ENCODE measurements at regions not wholly inside any gene's neighbourhood (a gene's known extent, or its start where the extent isn't known, plus 50 kb on each side); places are given as distances from the start of the nearest gene placed in this dataset.

DNA sequence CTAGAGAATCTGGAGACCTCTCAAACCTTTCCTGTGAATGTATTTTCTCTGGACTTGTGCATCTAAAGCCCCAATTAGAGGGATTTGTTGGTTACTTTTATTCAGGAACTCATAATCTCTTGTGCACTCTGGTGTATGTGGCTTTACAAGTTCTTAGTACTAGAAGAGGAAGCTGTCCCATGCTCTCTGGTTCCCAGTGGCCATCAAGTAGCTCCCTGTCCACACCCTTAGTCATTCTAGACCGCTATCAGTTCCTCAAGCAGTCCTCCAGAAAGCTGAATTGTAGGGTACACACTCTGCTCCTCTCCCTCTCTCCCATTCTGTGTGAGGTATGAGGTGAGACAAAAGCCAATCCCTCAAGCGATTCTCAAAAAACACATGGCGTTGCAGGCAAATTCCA is 470.3 kb downstream of the PTPRC start:
- DNase-seq (ENCODE audit: low spot score): no peak

DNA sequence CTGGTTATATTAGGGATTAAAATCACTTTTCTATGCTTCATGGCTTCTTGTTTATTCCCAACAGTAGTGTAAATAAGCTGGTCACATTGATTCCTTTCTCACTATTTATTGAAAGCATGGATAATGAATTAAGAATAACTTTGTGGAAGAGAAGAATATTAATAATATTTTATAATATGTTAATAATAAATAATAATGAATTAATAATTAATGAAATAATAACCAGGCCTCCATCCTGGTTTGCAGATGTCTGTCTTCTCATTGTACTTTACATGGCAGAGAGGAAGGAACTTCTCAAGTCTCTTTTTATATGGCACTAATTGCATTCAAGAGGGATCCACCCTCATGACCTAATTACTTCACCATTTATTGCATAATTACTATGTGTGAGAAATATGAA is 473.5 kb downstream of the PTPRC start:
- no peak for DNase-seq (ENCODE audit: low spot score)

DNA sequence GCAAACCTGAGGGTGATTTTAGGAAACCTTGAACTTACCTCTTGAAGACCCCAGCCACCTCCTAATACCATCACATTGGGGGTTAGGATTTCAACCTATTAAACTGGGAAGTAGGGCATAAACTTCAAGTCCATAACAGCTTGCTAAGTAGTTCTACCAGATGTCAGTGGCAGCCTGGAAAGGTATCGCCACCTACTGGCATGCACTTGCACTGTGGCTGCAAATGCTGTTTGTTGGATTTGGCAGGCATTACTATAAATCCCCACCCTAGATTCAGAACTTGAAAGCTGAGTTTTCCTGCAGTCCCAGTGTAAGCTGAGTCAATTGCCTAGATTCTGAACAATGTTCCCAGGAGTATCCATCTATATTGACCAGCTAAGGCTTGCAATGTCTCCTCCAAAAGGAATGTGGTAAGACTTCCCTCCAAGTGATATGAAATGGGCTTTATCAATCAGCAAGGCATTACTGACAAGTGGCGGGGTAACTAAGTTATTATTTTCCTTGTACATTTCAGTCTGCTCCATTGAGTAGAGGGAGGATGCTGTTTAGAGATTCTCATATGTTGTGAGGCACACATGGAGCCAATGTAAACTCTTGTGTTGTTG is 474.5 kb downstream of the PTPRC start:
- DNase-seq (ENCODE audit: low spot score): peak; percentile 33

DNA sequence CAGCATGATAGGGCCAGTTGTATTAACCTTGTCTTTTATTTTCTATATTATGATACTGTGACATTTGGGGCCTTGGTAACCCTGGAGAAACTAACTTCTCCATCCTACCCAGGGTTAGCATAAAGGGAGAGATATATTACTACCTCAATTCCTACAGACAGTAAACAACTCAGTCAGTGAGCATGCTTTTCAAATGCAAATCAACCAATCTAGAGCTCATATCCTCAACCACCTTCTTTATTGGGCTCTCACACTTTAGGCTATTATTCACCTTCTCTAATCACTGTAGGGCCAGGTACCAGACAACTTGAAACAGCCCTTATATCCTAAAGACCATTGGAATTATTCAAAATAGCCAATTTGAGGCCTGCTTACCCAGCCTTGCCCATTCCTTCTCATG is 477.6 kb downstream of the PTPRC start:
- no peak for DNase-seq (ENCODE audit: low spot score)

DNA sequence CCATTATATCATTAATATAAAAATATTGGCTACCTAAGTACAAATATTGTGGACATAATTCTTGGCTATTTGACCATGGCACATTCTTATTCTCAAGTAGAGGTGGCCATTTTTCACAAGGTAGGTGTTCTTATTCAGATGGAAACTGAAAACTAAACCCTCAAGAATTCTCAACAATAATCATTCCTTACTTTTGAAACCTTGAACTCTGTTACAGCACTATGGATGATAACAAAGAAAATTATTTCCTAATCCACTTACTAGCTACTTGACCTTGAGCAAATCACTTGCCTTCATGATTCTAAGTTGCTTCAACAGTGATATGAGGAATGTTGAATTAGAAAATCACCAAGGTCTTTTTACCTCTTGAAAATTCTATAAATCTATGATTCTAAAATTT is 482.2 kb downstream of the PTPRC start:
- no peak for DNase-seq (ENCODE audit: low spot score)

DNA sequence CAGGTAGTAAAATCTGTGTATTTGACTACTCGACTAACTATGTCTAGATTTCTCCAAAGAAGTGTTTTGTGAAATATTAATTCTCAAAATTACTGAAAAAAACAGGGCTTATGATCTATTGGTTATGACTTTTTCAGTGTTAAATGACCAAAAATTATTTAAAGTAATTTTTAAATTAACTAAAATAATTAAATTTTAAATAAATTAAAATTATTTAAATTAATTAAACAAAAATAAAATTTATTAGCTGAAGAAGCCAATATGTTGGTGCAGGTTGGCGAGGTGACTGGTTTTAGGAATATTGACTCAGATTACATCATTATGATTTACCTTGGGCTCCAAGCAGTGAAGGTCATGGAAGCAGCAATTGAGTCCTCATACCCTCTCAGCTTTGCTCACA is 483.2 kb downstream of the PTPRC start:
- DNase-seq (ENCODE audit: low spot score): no peak

DNA sequence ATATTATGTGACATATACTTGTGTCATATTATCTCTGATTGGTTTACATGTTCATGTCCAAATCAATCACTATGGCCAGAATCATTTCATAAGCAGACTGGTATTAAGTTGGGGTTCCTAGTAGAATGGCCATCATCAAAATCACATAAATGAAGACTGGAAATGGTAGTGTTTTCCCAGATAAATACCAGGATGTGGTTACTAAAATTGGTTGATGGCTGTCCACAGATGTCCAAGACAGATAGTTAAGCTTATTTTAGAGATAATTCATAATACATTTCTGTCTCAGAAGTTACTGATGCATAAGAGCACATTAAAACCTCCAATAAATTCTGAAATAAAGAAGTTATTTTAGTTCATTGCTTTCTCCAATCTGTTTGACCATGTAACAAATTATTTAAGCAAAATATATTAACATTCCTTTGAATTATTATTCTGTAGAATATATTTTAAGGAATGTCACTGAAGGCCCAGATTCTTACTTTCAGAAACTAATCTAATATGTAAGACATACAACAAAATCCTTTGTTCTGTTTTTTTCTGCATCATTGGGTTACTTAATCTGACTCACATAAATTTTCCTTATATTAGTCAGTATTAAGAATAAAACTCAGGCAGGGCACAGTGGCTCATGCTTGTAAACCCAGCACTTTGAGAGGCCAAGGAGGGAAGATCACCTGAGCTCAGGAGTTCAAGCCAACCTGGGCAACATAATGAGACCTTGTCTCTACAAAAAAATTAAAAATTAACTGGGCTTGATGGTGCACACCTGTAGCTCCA is 483.9 kb downstream of the PTPRC start:
- DNase-seq (ENCODE audit: low spot score): no peak

DNA sequence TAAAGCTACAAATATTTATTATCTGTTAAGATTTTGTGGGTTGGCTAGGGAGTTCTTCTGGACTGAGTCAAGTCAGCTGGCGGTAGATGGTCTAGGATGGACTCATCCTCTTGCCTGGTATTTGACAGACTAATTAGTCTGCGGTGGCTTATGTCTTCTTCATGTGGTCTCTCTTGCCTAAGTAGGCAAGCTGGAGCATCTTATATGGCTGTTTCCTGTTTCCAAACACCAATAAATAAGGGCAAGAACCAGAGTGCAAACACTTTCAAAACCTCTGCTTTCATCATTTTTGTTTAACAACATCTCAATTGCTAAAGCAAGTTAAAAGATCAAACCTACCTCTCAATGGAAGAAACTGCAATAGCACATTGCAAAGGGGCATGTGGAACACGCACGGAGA is 484.8 kb downstream of the PTPRC start:
- DNase-seq (ENCODE audit: low spot score): peak; percentile 68

DNA sequence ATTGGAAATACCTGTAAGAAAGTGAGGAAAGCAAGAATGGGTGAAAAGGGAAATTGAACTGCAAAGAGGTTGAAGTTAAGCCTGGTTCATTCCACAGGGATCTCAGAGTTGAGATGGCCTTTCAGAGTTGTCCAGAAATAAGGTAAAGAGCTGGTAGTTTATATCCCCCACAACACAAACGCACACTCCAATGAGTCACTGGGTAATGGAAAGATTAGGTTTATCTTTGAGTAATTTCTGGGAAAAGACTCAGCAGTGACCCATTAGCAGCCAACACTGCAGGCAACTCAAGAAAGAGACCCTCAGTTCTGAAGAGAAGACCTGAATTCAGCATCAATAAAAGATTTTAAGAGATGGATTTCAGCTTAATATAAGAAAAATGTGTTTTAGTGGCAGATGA is 485.5 kb downstream of the PTPRC start:
- no peak for DNase-seq (ENCODE audit: low spot score)

DNA sequence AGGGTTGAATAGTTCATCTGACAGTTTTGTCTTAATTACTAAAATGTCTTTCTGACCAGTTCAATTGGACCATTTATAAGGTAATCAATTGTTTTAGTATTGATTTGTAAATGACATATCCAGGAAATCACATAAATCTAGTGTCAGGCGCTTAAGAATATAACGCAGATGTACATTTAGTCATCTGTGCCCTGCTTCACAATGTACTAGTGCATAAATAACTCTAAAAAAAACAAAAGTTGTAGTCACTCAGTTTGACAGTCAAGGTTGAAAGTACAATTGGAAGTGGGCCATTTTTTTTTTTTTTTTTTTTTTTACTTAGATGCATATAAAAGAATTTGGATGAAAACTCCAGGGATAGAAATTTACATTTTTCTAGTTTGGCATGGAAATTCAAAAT is 490.4 kb downstream of the PTPRC start:
- no peak for DNase-seq (ENCODE audit: low spot score)

DNA sequence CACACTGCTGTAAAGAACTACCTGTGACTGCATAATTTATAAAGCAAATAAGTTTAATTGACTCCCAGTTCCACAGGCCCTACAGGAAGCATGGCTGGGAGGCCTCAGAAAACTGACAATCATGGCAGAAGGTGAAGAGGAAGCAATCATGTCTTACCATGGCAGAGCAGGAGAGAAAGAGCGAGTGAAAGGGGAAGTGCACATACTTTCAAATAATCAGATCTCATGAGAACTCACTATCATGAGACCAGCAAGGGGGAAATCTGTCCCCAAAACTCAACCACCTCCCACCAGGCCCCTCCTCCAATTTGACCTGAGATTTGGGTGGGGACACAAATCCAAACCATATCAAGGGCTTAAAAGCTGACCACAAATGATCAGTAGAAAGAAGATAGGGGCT is 493.2 kb downstream of the PTPRC start:
- DNase-seq (ENCODE audit: low spot score): no peak

DNA sequence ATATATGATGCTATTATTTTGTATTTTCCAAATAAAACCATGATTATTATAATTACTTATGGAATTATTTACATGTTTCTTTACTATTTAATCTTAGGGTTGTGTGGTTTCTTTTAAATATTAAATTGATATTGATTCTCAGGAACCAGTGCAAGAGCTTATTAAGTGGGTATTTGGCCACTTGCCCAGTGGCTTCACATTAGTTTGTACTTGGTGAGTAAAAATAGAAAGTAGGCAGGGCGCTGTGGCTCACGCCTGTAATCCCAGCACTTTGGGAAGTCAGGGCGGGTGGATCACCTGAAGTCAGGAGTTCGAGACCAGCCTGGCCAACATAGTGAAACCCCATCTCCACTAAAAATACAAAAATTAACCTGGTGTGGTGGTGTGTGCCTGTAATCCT is 497.1 kb downstream of the PTPRC start:
- no peak for DNase-seq (ENCODE audit: low spot score)

DNA sequence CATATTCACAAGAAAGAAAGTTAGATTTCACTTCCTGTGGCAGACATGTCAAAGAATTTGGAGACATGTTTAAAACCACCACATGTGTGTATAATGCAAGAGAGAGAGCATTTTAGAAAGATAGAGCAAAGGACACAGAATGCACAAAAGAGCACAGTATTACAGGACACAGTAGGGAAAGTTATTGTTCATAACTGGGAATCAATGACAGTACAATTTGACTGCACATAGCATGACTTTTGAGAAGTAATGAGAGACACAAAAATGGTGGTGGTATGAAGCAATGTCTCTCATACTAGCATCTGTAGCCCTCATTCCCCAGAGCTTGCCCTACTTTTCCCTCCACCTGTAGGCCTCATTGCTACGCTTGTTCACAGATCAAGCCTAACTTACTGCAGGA is 499.2 kb downstream of the PTPRC start:
- no peak for DNase-seq (ENCODE audit: low spot score)

DNA sequence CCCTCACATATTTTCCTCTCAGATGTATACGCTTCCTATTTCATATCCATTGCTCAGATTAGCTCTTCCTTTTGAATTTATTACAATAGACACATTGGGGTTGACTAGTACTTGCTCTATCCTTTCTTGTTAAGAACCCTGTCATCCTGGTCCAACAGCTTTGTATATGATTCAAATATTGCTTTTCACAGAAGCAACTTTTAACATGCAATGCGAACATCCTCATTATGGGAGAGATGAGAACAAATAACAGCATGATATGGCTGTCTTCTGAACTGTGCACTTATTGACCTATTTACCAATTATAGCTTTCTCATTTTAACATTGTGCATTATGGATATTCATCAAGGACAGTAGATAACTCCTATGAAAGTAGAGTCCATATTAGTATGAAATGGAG is 510.8 kb downstream of the PTPRC start:
- no peak for DNase-seq (ENCODE audit: low spot score)

DNA sequence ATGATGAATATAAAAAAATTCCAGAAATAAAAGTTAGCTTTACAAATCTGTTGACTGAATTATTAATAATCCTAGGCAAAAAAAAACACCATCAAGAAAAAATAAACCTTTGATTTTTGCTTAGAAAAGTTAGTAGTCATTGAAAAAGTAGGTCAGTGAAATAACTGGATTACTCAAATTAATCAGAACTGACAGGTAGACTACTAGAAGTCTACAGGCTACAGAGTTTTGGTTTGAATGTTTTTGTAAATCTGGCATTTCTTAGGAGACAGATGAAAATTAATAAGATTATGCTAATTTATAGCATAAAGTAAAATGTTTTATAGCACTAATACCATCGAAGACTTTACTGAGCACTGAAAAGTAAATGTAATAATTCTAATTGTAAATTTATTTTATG is 511.9 kb downstream of the PTPRC start:
- DNase-seq (ENCODE audit: low spot score): no peak

DNA sequence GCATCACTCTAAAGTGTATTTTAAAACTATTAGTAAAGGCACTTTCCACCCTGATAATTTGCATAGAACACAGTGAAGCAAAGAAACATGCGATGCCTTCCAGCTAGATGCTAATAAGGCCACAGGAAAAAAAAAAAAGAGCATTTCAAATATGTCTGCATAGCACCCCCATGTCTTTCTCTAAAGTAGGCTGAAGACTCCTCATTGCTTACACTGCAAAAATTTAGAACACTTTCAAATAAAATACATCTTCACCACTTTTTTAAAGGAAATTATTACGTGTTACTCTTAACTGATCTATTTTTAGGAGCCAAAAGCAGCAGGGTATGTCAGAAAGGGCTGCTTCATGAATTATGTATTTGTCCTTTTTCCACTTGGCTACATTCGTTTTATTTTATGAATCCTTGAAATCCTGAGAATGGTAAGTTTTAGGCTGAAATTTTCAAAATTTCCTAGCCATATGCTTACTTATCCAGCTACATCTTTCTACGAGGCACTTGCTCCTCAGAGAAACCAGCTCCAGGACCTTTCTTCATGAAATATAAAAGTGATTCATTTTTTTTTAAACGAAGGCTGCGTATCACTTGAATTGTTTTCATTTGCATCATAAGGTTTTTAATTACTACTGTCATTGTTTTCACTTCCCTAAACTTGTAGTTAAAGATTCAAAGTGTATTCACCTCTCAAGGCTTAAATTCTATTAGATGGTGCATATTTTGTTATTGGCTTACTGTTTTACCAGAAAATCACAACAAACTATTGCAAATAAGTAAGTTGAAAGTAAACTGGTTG is 513.0 kb downstream of the PTPRC start:
- no peak for DNase-seq (ENCODE audit: low spot score)

DNA sequence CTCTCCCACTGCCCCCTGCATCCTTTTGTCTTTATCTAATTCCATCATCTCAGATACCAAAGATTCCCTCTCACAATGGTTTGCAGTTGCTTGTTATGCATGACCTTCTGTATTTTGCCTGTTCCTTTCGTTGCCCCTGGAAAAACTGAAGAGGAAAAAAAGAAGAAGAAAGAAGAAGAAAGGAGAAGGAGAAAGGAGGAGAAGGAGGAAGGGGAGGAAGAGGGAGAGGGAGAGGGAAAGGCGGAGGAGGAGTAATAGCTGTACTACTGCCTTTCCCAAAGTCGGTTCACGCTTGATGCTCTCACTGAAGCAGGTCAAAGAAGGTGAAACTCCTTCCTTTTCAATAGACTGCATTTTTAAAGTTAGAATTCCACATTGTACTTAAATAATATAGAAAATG is 513.8 kb downstream of the PTPRC start:
- no peak for DNase-seq (ENCODE audit: low spot score)

DNA sequence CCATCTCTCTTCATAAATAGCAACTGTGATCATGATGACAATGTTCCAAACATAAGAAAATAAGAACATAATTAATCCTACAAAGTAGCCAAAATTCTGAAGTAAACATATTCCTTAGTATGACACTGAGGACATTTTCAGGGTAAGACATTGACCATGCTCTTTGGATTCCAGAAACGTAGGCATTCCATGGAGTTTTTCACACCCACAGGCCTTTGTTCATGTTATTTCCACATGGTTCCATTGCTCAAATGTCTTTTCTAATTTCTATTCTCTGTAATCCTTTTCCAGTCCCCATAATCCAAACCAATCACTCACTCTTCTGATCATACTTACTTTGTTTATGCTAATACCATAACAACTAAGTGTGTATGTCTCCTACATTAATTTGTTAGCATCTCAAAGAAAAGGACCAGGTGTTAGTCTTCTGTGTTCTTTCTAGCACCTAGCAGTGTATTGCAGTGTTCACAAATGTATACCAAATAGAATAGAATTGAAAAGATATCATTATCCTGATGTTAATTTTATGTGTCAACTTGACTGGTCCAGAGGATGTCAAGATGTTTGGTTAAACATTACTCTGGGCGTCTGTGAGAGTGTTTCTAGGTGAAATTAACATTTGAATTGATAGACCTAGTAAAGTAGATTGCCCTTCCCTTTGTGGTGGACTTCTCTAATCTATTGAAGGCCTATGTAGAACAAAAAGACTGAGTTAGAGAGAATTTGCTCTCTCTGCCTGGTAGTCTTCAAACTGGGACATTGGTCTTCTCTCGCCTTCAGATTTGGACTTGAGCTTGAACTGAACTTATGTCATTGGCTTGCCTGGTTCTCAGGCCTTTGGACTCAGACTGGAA is 516.6 kb downstream of the PTPRC start:
- DNase-seq (ENCODE audit: low spot score): no peak

DNA sequence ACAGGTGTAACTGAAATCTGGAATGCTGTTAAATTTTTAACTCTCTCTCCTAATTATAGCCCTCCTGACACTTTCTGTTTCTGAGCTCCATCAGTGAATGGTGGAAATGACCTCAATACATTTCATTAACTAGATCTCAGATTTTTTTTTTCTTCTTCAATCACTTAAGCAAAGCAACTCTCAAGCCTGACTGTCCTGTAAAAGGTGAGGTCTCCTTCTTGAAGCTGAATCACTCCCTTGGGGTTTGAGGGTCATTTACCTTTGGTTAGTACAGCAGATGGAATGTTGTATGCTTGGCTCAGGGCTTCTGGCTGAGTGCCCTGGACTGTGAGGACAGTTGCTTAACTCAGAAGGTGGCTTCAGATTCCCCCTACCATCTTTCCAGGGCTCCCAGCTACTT is 518.7 kb downstream of the PTPRC start:
- no peak for DNase-seq (ENCODE audit: low spot score)

DNA sequence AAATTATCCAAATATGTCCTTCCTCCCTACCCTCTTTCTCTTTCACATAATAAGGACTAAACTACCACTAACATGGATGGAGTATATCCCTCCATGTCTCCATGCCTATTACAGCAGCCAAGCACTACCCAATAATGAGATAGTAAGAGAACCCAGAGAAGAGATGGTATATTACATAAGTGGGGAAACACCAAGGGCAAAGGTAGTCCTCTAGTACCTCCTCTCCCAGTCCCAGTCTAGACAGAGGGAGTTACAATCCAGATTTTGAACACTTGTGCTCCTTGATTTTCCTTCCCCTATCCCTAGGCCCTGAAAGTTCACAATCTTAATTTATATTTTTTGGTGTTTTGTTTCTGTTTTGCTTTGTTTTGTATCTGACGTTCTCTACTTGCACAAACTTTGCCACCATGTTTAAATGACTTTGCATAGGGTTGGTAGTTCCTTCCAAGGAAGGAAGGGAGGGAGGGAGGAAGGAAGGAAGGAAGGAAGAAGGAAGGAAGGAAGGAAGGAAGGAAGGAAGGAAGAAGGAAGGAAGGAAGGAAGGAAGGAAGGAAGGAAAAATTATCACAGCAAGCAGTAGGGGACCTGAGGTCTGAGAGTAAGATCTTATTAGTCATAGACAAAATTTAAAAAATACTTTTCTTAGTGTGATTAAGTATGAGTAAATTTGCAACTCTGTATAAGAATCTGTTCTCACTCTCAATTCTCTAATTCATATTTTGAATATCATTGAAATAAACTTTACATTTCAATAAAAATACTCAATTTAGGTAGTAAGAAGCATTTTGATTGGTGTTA is 521.9 kb downstream of the PTPRC start:
- no peak for DNase-seq (ENCODE audit: low spot score)

DNA sequence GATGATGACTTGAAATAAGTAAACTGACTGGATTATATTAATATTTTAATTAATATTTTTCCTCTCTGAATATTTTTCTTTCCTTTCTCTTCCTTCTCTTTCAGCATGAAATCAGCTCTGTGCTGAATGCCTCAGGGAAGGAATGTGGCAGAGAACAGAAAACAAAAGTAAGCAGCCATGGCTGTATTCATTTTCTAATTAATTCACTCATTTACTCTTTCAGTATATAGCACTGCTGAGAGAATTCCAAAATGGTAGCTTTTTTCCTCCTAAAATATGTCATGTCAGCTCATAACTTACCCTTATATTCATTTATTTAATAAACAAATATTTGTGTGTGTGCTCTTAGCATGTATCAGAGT is 522.5 kb downstream of the PTPRC start:
- no peak for DNase-seq (ENCODE audit: low spot score)

Measured in AG08395 (cell line).